ENCODE measurements at regions not wholly inside any gene's neighbourhood (a gene's known extent, or its start where the extent isn't known, plus 50 kb on each side); places are given as distances from the start of the nearest gene placed in this dataset.

DNA sequence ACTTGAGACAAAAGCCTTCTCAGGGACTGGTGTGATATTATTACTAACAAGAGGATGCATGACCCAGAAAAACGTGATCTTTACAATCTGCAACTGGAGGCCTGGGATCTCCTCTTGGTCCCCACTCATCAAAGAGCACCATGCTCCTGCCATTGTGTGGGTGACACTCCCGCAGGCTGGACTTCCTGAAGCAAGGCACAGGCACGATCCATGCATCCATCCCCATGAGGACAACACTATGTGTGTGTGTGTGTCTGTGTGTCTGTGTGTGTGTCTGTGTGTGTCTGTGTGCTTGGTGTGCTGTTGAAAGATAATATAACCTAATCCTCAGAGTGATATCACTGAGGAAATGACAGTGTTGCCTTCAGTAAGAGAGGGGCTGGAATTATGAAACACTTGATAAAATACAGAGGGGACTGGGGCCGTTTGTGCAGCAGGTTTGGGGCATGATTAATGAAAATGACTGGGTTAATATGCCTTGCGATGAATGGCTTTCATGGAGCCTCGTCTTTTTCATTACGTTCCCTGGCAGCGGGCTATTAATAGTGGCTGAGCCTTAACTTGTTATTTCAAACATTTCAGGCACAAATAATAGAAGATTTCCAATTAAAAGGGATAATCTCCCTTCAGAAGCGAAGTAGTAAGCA is 180.8 kb upstream of the TCERG1L start:
- DNase-seq, result no peak

DNA sequence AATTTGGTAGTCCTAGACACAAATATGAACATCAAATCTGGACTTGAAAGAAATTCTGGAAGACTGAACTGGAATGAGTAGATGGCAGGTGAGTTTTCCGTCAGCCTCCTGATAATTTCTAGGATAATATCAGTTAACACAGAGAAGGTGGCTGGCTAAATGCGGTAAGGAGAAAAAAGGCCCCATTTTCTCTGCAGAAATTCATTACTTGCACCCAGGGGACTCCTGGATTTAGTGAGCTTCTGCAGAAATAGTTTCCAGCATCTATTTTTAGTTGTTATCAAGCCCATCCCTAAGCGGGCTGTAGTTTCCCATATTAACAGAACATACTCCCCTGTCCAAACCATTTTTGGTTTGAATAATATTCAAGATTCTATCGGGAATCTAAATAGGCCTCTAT is 181.9 kb upstream of the TCERG1L start:
- DNase-seq, result no peak

DNA sequence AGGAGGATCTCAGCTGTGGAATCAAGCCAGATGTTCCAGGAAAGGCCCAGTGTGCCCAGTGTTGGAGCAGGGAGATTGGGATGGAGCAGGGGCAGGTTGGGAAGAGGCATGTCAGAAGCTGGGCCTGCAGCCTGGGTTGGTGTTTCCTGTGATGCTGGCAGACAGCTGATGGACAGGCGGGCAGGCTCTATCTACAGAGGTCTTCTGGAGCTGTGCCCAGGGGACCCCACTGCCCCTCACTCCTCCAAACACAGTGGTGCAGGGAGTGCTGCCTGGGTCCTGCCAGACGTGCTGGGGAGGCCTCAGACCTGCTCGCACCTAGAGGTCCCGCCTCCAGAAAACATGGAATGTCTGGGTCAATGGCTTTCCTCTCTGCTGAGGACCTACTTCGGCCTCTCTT is 182.9 kb upstream of the TCERG1L start:
- no peak for DNase-seq

DNA sequence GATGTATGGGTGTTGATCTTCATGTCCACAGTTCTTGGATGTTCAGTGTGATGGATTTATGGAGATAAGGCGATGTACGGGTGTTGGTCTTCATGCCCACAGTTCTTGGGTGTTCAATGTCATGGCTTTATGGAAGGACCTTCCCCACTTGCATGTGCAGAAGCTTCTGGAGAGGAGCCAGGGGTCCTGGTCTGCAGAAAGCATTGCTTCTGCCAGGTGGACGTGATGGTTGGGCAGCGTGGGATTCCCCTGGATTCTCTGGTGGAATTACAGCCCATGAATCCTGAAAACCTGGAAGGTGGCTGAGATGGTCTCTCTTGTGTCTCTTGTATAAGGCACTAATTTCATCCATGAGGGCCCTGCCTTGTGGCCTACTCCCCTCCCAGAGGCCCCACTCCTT is 183.7 kb upstream of the TCERG1L start:
- DNase-seq, result no peak

DNA sequence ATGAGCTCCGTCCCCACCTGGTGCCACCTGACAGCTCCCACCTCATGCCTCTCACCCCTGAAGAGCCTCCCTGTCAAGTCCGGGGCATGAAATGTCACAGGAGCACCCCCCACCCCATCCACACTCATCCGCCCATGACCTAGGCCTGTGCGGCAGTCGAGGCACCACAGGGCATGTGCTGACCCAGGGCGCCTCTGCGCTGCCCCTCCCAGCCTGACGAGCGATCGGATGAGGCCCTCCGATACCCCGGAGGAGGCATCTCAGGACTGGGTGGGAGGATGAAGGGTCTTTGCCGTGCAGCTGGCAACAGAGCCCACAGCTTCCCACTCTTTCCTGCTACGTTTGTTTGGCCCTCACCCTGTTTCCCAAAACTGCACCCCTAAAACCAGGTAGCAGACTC is 184.4 kb upstream of the TCERG1L start:
- no peak for DNase-seq

DNA sequence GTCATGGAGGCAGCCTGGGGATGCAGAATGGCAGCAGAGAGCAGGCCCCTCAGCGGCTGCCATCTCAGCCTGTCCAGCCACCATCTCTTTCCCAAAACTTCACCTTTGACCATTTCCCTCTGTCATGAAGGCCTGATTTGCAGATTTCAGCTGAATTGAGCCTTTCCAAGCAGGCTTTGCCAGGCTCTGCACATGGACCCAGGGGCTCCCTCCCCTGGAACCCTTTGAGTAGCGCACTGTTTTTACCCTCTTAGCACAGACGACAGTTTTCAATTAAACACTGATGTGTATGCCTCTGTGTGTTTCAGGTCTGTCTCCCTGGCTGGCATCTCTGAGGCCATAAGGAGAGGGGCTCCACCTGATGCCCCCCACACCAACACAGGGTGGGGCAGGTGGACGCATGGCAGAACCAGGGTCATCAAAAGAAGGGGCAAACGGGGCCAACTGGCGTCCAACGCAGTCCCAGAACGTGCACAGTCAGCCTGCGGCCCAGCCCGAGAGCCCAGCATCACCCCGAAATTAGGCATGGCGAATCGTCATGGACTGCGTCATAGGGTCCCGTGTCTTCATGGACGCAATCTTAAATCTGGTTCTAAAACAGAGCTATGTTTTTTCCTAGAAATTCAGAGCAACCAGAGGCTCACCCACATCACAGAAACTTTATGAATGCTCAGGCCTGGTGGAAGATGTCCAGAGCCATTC is 185.0 kb upstream of the TCERG1L start:
- no peak for DNase-seq

DNA sequence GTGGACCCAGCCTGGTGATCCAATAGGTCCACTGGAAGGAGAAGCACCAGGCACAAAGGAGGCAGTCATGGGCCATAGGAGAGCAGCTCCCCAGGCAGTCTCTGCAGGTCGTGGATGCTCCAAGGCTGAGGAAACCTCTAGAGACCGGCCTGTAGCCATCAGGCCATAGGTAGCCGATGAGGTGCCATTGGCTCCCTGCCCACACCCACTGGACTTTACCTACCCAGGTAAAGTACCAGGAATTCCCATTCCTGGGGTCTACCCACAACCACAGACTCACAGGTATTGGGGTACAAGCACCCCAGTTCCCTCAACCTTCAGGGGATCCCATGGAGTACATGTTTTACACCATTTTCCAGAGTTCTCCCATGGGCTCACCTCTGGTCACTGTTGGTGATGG is 188.0 kb upstream of the TCERG1L start:
- no peak for DNase-seq

DNA sequence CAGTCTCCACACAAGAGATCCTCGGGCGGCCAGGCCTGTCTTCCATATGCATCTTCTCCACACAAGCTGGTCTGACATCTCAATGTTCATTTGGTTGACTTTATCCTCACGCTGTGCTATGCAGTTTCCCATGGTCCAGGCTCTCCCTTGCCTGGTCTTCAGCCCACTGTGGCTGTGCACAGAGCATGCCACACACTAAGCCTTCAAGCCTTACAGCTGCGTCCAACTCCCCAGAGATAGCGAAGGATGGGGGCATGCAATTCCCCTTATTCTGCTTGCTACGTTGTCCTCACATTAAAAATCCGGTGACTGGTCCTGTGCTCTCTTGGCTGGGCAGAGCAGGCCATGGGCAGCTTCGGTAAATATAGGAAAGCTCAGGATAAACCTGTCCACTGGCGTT is 188.7 kb upstream of the TCERG1L start:
- DNase-seq, result no peak

DNA sequence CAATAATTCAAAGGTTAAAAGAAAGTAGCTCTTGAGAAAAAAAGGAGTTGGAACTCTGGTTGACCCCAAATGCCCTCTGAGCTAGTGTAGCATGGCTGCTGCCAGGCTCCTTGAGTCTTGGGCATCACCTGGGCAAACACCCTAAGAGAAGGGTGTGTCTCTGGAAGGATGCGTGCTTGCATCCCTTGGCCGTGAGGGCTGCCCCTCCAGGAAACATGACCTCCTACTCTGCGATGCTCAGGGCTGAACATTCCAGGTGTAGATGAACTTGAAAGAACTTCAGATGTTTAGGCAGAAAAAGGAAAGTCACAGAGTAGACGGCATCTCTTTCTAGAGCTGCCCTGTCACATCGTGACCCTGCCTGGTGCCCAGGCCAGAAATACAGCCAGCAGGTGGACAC is 189.4 kb upstream of the TCERG1L start:
- DNase-seq, result no peak

DNA sequence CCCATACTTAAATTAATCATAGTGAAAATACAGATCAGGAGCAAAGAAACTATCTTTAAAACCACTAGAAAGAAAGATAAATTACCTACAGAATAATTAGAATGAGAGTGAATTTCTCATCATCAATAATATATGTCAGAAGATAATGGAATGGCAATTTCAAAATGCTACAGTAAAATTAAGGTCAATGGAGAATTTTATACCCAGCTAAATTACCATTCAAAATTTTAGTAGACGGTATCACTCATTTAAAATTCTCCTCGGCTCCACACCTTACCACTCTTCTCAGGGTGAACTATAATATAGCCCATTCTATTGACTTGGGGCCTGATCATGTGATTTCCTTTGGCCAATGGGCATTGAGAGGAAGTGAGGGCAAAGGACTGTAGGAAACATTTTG is 192.5 kb upstream of the TCERG1L start:
- DNase-seq, result no peak

DNA sequence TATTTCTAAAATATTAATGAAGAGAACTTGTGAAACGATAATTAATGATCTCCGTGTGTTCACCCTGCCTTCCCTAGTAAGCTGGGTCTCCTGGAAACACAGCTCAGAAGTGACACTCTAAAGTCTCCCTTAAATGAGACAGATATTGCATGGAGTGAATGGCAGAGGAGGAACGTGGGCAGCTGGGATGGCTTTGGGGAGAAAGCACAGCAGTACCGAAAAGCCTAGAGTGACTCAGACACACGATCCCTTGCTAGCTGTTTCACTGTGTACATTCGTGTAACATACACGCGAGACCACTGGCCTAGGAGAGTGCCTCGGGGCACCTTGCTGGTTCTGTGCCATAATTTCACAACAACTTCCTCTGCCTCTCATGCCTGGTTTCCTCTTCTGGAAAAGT is 199.9 kb upstream of the TCERG1L start:
- DNase-seq, result no peak

DNA sequence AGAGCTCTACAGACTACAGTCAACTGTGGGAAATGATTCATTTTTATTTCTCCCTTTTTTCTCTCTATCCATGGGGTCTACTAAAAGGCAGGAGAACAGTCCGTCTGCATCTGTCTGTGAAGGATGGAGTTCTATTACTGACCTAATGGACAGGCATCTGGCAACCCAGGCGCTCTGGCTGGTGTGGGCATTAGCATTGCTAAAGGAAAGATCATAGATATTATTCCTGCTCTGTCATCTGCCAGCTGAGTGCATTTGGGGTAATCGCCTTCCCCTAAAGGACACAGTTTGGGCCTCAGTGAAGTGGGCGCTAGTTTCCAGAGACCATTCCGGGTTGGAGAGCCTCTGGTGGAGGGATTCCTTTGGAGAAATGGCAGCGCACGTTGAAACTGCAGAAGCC is 201.3 kb upstream of the TCERG1L start:
- DNase-seq, result no peak

DNA sequence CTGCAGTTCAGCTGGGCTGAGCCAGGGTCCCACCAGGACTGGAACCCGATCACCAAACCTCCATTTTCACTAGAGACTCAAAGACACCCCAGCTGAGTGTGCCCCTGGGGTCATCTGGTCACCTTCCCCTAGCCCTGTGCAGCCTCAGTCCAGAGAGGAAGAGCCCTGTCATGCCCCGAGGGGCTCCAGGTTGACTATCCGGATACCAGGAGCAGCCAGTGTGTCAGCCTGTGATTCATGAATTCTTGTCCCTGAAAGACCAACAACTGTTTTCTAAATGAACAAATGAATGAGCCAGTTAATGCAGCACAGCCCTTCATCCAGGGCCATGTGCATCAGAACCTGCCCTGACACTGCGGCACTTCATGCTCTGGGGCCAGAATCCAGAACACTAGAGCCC is 201.9 kb upstream of the TCERG1L start:
- DNase-seq, result no peak

DNA sequence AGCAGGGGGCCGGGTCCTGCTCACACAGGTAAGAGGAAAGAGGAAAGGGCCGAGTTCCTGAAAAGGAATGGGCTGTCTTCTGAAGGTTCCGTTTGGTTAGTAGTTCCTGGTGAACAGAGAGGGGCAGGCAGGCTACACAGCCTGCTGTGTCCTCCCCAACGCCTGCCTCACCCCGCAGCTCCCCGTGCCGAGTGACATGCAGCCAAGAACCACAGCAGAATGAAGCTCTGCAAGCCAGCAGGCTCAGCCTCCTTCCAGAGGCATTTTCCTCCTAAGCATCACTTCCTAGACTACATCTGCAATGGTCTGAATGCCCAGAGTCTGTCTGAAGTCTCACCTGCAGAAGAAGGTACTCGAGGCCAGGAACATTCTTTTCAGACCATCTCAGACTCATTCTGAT is 202.4 kb upstream of the TCERG1L start:
- no peak for DNase-seq

DNA sequence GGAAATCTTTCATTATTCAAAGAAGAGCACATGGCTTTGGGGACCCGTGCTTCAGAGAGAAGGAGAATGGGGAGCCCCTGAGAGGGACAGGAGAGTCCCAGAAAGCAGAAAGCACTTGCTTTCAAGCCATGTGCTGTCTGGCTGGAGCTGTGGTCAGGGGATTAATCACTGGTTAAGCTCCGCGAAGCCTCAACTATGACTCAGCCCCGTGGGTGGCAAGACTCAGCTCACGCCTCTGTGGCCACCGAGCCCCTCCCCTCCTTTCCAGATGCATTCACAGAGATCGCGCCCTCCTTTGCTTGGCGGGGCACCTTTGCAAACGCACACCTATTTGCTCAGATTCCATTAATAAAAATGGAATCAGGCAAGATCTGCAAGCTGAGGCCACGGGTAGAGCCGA is 202.9 kb upstream of the TCERG1L start:
- DNase-seq, result no peak

DNA sequence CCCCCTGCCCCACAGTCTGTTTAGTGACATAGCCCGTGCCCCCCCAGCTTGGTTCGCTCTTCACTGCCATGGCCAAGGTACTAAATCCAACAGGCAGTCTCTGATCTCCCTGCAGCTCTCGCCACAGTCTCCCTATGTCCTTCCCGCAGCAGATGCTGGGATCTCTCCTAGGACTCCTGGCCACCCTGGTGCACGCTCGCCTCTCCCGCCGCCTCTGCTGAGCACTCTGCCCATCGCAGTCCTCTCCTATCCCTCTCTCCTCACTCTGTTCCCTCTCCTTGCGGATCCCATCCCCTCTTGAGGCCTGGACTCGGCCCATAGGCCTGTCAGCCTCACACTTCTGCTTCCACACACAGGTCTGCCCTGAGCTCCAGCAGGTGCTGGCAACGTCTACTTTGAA is 204.8 kb upstream of the TCERG1L start:
- DNase-seq, result no peak

DNA sequence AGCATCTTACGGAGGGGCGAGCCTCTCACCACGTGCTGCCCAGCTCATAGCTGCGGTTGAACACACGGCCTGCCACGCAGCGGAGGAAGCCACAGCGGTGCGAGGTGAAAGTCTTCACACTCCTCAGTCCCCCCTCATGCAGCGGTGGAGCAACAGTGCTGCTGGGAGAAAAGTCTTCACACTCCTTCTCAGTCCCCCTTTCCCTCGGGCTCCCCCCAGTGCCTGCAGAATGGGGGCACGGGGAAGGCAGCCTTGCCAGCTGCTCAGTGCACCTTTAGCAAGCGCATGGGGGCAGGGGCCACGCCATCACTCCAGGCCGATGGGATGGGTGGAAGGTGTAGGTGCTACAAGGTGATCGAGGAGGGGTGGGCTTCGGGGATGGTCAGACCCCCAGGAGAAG is 206.3 kb upstream of the TCERG1L start:
- no peak for DNase-seq

DNA sequence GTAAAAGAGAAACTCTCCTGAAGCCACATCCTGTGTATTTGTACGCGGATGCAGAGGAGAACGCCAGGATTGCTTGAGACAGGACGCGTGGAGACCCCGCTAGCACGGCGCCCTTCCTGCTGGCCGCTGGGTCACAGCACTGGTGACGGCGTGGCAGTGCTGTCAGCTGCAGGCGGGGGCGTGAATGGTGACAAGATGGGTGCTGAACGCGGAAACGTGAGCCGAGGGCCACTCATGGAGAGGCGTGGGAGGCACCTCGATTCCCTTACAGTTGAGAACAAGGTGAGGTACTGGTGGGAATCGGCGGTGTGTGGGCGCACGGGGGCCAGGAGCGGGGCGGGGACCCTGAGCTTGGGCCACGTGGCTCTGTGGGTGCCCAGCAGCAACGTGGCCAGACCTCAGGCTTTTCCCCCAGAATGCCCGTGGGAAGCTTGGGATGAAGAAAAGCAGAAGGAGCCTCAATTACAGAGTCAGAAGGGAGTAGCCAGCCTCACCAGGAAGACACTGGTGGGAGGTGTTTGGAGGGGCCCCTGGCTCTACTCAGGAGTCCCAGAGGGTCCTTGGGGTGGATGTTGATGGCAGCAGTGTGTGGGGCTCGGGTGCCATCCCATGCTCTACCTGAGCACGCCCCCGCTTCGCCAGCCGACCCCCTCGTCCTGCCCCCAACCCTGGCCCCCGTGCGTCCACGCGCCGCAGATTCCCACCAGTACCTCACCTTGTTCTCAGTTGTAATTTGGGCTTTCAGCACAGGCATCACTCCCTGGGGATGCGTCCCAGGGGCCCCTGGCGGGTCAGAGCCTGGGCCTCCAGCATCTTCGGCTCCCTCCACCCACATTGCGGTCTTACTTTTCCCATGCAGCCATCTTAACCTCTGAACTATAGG is 208.4 kb upstream of the TCERG1L start:
- DNase-seq, result no peak

DNA sequence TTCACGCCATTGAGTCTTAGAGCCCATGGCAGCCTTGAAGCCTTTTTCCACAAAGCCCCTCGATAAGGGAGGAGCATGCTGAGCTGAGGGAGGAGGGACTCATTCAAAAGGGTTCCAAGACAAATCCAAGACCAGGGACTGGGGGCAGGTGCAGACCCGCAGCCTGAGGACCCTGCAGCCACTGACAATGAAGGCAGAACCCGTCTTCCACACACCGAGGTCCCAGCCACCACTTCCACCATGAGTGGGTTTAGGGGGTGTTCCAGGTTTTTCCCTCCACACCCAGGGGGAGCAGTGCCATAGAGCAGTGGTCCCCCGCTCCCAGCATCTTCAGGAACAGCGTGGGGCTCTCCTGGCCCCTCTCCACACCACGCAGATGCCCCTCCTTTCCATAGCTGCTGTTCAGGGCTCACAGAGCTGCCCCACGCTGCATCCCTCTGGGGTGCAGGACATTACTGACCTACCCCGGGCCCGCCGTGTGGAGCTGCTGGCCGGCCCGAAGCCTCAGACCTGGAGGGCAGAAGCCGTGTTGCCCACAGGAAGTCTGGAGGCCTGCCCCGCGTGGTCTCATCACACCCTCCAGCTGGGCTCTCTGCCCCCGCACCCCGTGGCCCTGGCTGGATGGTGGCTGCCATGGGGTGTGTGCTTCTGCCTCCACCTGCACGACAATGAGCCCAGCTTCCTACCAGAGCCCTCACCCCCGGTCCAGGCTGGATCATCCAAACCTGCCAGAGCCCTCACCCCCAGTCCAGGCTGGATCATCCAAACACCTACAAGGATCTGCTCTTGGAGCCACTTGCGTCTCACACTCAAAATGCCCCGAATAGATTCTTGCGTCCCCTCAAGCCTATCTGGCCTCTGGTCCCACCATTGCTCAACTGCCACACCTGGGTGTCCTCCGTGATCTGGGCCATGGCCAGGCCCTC is 220.0 kb upstream of the TCERG1L start:
- DNase-seq, result no peak

DNA sequence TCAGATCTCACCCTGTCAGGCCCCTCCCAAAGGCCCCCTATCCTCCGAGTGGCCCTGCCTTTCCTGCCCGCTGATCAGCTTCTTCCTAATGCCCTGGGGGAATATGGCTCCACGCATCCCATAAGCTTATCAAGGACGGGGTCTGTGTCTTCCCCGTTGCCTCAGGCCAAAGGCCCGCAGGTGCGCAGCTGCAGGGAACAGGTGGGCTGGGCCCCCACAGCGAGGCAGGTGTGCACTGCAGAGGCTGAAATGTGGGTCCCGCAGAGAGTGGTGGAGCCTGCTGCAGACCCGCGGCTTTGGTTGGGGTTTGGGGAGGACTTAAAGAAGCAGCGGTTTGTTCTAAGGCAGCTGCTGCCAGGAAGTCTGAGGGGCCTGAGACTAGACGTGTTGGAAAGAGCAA is 220.8 kb upstream of the TCERG1L start:
- DNase-seq, result no peak

DNA sequence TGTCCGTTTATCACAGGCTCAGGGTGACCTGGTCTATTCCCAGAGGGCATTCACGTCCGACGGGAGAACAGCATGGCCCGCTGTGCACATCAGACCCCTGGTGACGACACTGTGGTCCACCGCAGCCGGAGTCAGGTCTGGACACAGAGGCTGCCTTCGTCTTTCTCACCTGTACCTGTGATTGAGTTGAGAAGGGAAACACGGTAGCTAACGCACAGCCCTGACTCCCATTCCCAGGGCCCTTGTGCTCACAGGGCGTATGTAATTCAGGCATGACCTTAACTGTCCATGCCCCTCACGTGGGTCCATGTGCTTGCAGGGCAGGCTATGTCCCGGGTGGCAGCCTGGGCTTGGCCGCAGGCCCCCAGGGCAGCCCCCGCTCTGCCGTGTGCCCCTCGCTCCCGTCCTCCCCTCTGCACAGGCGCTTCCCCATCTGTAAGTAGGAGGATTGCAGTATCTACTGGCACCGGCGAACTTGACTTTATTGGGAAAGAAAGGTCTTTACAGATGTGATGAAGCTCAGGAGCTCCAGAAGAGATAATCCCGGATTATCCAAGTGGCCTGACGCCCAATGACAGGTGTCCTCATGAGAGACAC is 221.3 kb upstream of the TCERG1L start:
- no peak for DNase-seq

DNA sequence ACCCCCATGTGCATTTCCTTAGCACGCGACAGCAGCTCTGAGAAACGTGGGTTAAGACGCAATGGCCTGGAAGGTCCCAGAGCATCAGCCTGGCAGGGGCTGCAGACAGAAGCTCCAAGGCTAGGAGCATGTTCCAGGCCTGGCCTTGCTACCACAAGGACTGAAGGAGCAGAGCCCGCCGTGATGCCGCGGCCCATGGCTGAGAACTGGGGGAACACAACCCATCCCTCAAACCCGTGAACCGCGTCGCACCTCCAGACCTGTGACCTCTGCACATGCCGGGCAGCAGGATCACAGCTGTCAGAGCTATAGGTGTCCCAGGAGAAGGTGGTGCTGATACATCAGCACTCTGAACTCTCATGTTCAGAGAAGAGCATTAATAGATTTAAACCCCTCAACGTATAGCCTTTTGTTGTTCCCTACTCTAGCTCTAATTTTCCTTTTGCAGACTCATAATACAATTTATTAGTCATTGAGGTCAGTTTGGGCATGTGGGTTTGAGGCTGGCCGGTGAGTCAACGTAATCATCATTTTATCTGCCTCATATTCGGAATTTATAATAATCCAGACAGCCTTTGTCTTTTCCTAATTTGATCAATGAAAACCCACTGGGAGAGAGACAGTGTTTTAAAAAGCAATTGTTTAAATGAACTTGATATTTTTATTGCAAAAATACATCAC is 222.5 kb upstream of the TCERG1L start:
- DNase-seq, result no peak

Measured in stimulated activated CD4-positive, alpha-beta T cell treated with anti-CD3 and anti-CD28 coated beads, Interleukin-4, amount 100 ng/mL, for 1 hour (primary cell).